GM13977 (cell line): ENCODE measurements at regions not wholly inside any gene's neighbourhood (a gene's known extent, or its start where the extent isn't known, plus 50 kb on each side); places are given as distances from the start of the nearest gene placed in this dataset.

Experiments
- DNase-seq: peaks from one replicate; pipeline ENCODE4 v3.0.0; 2012; ENCODE audit warnings: low spot score
- CTCF ChIP-seq: IDR thresholded peaks from 2 replicates; pipeline ENCODE4 v1.5.1; 2012; ENCODE audit warnings: mild to moderate bottlenecking, control low read depth; ENCODE audit not compliant: insufficient read depth; ENCODE audit errors: extremely low read depth, missing control alignments
- in situ Hi-C: fragments of 300-500 bp; cut with MboI; formaldehyde crosslinking; loops from one replicate; pipeline ENCODE4 v1.12.0; 2022; ENCODE audit warnings: low sequenced_read_pairs, low pct_unique_long_range_greater_than_20kb, mixed read lengths, inconsistent platforms; ENCODE audit not compliant: unreplicated experiment

GRCh38 chr2:122267947-122268346 lies 512.5 kb downstream of the TSN start:
- no peak for TF ChIP-seq CTCF

GRCh38 chr2:122273785-122274419 lies 518.5 kb downstream of the TSN start:
- TF ChIP-seq CTCF, result no peak
- in situ Hi-C loops, result no loop called here
- no peak for DNase-seq

More at GRCh38 chr2:122267947-122268346, 512.5 kb downstream of the TSN start:
- DNase-seq, result no peak
- in situ Hi-C loops, result no loop called here

GRCh38 chr2:122277956-122278355 lies 522.5 kb downstream of the TSN start:
- no peak for TF ChIP-seq CTCF
- no peak for DNase-seq
- in situ Hi-C loops, result no loop called here

GRCh38 chr2:122300758-122301157 lies 545.3 kb downstream of the TSN start:
- in situ Hi-C loops, result no loop called here
- no peak for TF ChIP-seq CTCF
- DNase-seq, result no peak

GRCh38 chr2:122307763-122308162 lies 552.3 kb downstream of the TSN start:
- in situ Hi-C loops, result no loop called here
- DNase-seq, result no peak
- TF ChIP-seq CTCF, result no peak

- no peak for DNase-seq
- in situ Hi-C loops, result no loop called here
These were observed 559.9 kb downstream of the TSN start for GRCh38 chr2:122315306-122315705.

More at GRCh38 chr2:122315306-122315705, 559.9 kb downstream of the TSN start:
- TF ChIP-seq CTCF, result no peak
